Smooth muscle cell (in vitro differentiated cells): ENCODE measurements at regions not wholly inside any gene's neighbourhood (a gene's known extent, or its start where the extent isn't known, plus 50 kb on each side); places are given as distances from the start of the nearest gene placed in this dataset.

Experiments
- DNase-seq: peaks from one replicate; lab custom pipeline; 2025; ENCODE audit not compliant: unreplicated experiment; lab: John Stamatoyannopoulos, UW
- H2AFZ ChIP-seq: fragments of 200-600 bp; sonication (generic); 2 replicates; pipeline ENCODE4 v1.6.0; 2016; ENCODE audit warnings: antibody characterized with exemption, low read depth, mild to moderate bottlenecking
- H3F3A ChIP-seq: fragments of 200-600 bp; sonication (generic); 2 replicates; pipeline ENCODE4 v1.6.0; 2017; ENCODE audit warnings: antibody characterized with exemption, low read depth
- H3K27ac ChIP-seq: fragments of 200-600 bp; sonication (generic); 2 replicates; pipeline ENCODE4 v1.5.1; 2016; ENCODE audit warnings: low read depth, mild to moderate bottlenecking
- H3K27me3 ChIP-seq: fragments of 200-600 bp; sonication (generic); 2 replicates; pipeline ENCODE4 v1.6.1; 2016; ENCODE audit warnings: low read depth, mild to moderate bottlenecking
- H3K36me3 ChIP-seq: fragments of 200-600 bp; sonication (generic); 2 replicates; pipeline ENCODE4 v1.5.1; 2016; ENCODE audit warnings: low read depth
- H3K4me1 ChIP-seq: fragments of 200-600 bp; sonication (generic); 2 replicates; pipeline ENCODE4 v1.5.1; 2016; ENCODE audit warnings: low read depth
- H3K4me2 ChIP-seq: fragments of 200-600 bp; sonication (generic); 2 replicates; pipeline ENCODE4 v1.6.0; 2016; ENCODE audit warnings: mild to moderate bottlenecking
- H3K4me3 ChIP-seq: fragments of 200-600 bp; sonication (generic); 2 replicates; pipeline ENCODE4 v1.5.1; 2016; ENCODE audit warnings: mild to moderate bottlenecking
- H3K79me2 ChIP-seq: fragments of 200-600 bp; sonication (generic); 2 replicates; pipeline ENCODE4 v1.6.0; 2016; ENCODE audit warnings: low read depth, mild to moderate bottlenecking
- H3K9ac ChIP-seq: fragments of 200-600 bp; sonication (generic); 2 replicates; pipeline ENCODE4 v1.6.0; 2016; ENCODE audit warnings: low read depth
- H3K9me3 ChIP-seq: fragments of 200-600 bp; sonication (generic); replicated peaks from 2 replicates; pipeline ENCODE4 v1.5.1; 2016; ENCODE audit warnings: low read depth
- H4K20me1 ChIP-seq: fragments of 200-600 bp; sonication (generic); 2 replicates; pipeline ENCODE4 v1.6.0; 2016; ENCODE audit warnings: low read depth
- CTCF ChIP-seq: fragments of 200-600 bp; sonication (generic); IDR thresholded peaks from 2 replicates; pipeline ENCODE4 v1.5.1; 2017; ENCODE audit warnings: borderline replicate concordance, mild to moderate bottlenecking, antibody characterized with exemption; ENCODE audit not compliant: insufficient read depth, poor library complexity, severe bottlenecking
- WGBS: methylation state at CpG from one replicate; pipeline ENCODE4 v1.1.7; 2016; ENCODE audit warnings: low lambda C conversion rate; 5-methylcytosine and 5-hydroxymethylcytosine counted together

- no peak for TF ChIP-seq CTCF
- Histone ChIP-seq H3K4me1 (no peaks in the 10 kb centered on the region), H3K27ac (no peak overlapping the region), H3K79me2 (no peaks in the 10 kb centered on the region), H3K4me3 (no peak overlapping the region), H3K9me3 (no peaks in the 10 kb centered on the region), H2AFZ (no peak overlapping the region), H3K27me3 (no peaks in the 10 kb centered on the region), H3F3A (no peaks in the 10 kb centered on the region), H3K36me3 (no peaks in the 10 kb centered on the region), H3K9ac (no peak overlapping the region), H3K4me2 (no peak overlapping the region), H4K20me1 (no peaks in the 10 kb centered on the region)
- no peak for DNase-seq
Measured at GRCh38 chr1:238823416-238823815, 563.0 kb upstream of the CHRM3 start.

GRCh38 chr1:238811211-238811879 lies 575.0 kb upstream of the CHRM3 start:
- H3K4me1 ChIP-seq, result no peaks in the 10 kb centered on the region
- TF ChIP-seq CTCF, result no peak
- no peaks in the 10 kb centered on the region for H3K79me2 ChIP-seq
- no peaks in the 10 kb centered on the region for H4K20me1 ChIP-seq
- H3K4me2 ChIP-seq, result no peak overlapping the region
- no peaks in the 10 kb centered on the region for H3K36me3 ChIP-seq
- no peak overlapping the region for H3K4me3 ChIP-seq
- no peak overlapping the region for H3K27ac ChIP-seq
- no peaks in the 10 kb centered on the region for H3K27me3 ChIP-seq
- no peak overlapping the region for H2AFZ ChIP-seq
- no peaks in the 10 kb centered on the region for H3F3A ChIP-seq
- H3K9ac ChIP-seq, result no peak overlapping the region
- no peaks in the 10 kb centered on the region for H3K9me3 ChIP-seq
- no peak for DNase-seq
- WGBS, result 48% methylated on average over 3 of the region's 3 CpGs

GRCh38 chr1:238790882-238791281 lies 595.5 kb upstream of the CHRM3 start:
- whole genome bisulfite sequencing, result 93% methylated on average over 4 of the region's 4 CpGs
- Histone ChIP-seq H3K4me1 (no peaks in the 10 kb centered on the region), H3K36me3 (no peaks in the 10 kb centered on the region), H3K27ac (no peak overlapping the region), H3K4me2 (no peak overlapping the region), H3F3A (no peaks in the 10 kb centered on the region), H3K27me3 (no peaks in the 10 kb centered on the region), H2AFZ (no peak overlapping the region), H3K79me2 (no peaks in the 10 kb centered on the region), H4K20me1 (no peaks in the 10 kb centered on the region), H3K9ac (no peak overlapping the region), H3K4me3 (no peak overlapping the region), H3K9me3 (no peaks in the 10 kb centered on the region)
- no peak for DNase-seq
- TF ChIP-seq CTCF, result no peak

- Histone ChIP-seq H3F3A (no peaks in the 10 kb centered on the region), H3K27me3 (no peaks in the 10 kb centered on the region), H3K36me3 (no peaks in the 10 kb centered on the region), H3K9me3 (no peaks in the 10 kb centered on the region), H3K9ac (no peak overlapping the region), H4K20me1 (no peaks in the 10 kb centered on the region), H3K27ac (no peak overlapping the region), H3K79me2 (no peaks in the 10 kb centered on the region), H3K4me2 (no peak overlapping the region), H3K4me3 (no peak overlapping the region), H2AFZ (no peak overlapping the region), H3K4me1 (no peaks in the 10 kb centered on the region)
- 89% methylated on average over 6 of the region's 6 CpGs for WGBS
- DNase-seq, result no peak
- no peak for TF ChIP-seq CTCF
Measured at GRCh38 chr1:238789916-238790667, 596.3 kb upstream of the CHRM3 start.
